ENCODE measurements at regions not wholly inside any gene's neighbourhood (a gene's known extent, or its start where the extent isn't known, plus 50 kb on each side); places are given as distances from the start of the nearest gene placed in this dataset.

- FAIRE-seq: no peak
- H3K27ac ChIP-seq (ENCODE audit: control insufficient read depth, insufficient read depth, low read length): no peak overlapping the region
- no peak overlapping the region for H2AFZ ChIP-seq (ENCODE audit: control insufficient read depth, low read length)
- H3K4me1 ChIP-seq (ENCODE audit: control insufficient read depth, extremely low read depth, insufficient read depth, low read length): peaks cover 6% of the 10 kb centered on the region
- H4K20me1 ChIP-seq (ENCODE audit: control insufficient read depth, extremely low read depth, insufficient read depth, low read length): no peaks in the 10 kb centered on the region
- dilution Hi-C loops (cut with MboI; ENCODE audit: extremely low pct_ligation_motif_present, low sequenced_read_pairs): no loop called here
- H3K27me3 ChIP-seq (ENCODE audit: control insufficient read depth, extremely low read depth, insufficient read depth, low read length): no peaks in the 10 kb centered on the region
- no peak overlapping the region for H3K4me2 ChIP-seq (ENCODE audit: control insufficient read depth, extremely low read depth, insufficient read depth, low read depth, low read length)
- no peak for DNase-seq (ENCODE audit: low read depth, low spot score)
- no peak overlapping the region for H3K4me3 ChIP-seq (ENCODE audit: control insufficient read depth in 2 of 3, extremely low read depth in 1 of 3, insufficient read depth in 2 of 3, low read depth in 1 of 3, low read length in 3 of 3)
- no peak for TF ChIP-seq EZH2 (IDR thresholded peaks at IDR 0.05; ENCODE audit: low read length)
- TF ChIP-seq CTCF (optimal IDR thresholded peaks at IDR 0.05 in 1 of 3, IDR thresholded peaks at IDR 0.05 in 1 of 3, conservative IDR thresholded peaks at IDR 0.05 in 1 of 3; ENCODE audit: extremely low read depth in 1 of 3, insufficient read depth in 2 of 3, low read length in 3 of 3): no peak
- H3K9me1 ChIP-seq (ENCODE audit: control insufficient read depth, extremely low read depth, insufficient read depth, low read length): no peaks in the 10 kb centered on the region
- no peaks in the 10 kb centered on the region for H3K9me3 ChIP-seq (ENCODE audit: control insufficient read depth, low read depth, low read length)
- H3K36me3 ChIP-seq (ENCODE audit: control insufficient read depth in 2 of 2, extremely low read depth in 1 of 2, insufficient read depth in 2 of 2, low read length in 2 of 2): no peaks in the 10 kb centered on the region
- no peak overlapping the region for H3K9ac ChIP-seq (ENCODE audit: control insufficient read depth, extremely low read depth, insufficient read depth, low read length)
- H3K79me2 ChIP-seq (ENCODE audit: control insufficient read depth, insufficient read depth, low read length): no peaks in the 10 kb centered on the region
Observed at GRCh38 chr3:153974614-153975013, 146.6 kb upstream of the ARHGEF26 start.

- Histone ChIP-seq H3K4me1 (ENCODE audit: control insufficient read depth, extremely low read depth, insufficient read depth, low read length) (peaks cover 16% of the 10 kb centered on the region), H3K79me2 (ENCODE audit: control insufficient read depth, insufficient read depth, low read length) (no peaks in the 10 kb centered on the region), H3K27me3 (ENCODE audit: control insufficient read depth, extremely low read depth, insufficient read depth, low read length) (no peaks in the 10 kb centered on the region), H3K4me2 (ENCODE audit: control insufficient read depth, extremely low read depth, insufficient read depth, low read depth, low read length) (no peak overlapping the region), H3K9me3 (ENCODE audit: control insufficient read depth, low read depth, low read length) (no peaks in the 10 kb centered on the region), H3K9me1 (ENCODE audit: control insufficient read depth, extremely low read depth, insufficient read depth, low read length) (no peaks in the 10 kb centered on the region), H3K27ac (ENCODE audit: control insufficient read depth, insufficient read depth, low read length) (no peak overlapping the region), H2AFZ (ENCODE audit: control insufficient read depth, low read length) (peak overlapping the region; percentile 57), H3K36me3 (ENCODE audit: control insufficient read depth in 2 of 2, extremely low read depth in 1 of 2, insufficient read depth in 2 of 2, low read length in 2 of 2) (no peaks in the 10 kb centered on the region), H4K20me1 (ENCODE audit: control insufficient read depth, extremely low read depth, insufficient read depth, low read length) (no peaks in the 10 kb centered on the region), H3K9ac (ENCODE audit: control insufficient read depth, extremely low read depth, insufficient read depth, low read length) (no peak overlapping the region), H3K4me3 (ENCODE audit: control insufficient read depth in 2 of 3, extremely low read depth in 1 of 3, insufficient read depth in 2 of 3, low read depth in 1 of 3, low read length in 3 of 3) (no peak overlapping the region)
- DNase-seq (ENCODE audit: low read depth, low spot score) (no peak), FAIRE-seq (no peak)
- dilution Hi-C loops (cut with MboI; ENCODE audit: extremely low pct_ligation_motif_present, low sequenced_read_pairs): no loop called here
- TF ChIP-seq CTCF (optimal IDR thresholded peaks at IDR 0.05 in 1 of 3, IDR thresholded peaks at IDR 0.05 in 1 of 3, conservative IDR thresholded peaks at IDR 0.05 in 1 of 3; ENCODE audit: extremely low read depth in 1 of 3, insufficient read depth in 2 of 3, low read length in 3 of 3): no peak
- no peak for TF ChIP-seq EZH2 (IDR thresholded peaks at IDR 0.05; ENCODE audit: low read length)
Observed at GRCh38 chr3:153976891-153977554, 144.2 kb upstream of the ARHGEF26 start.
